Endothelial cell of umbilical vein (primary cell): ENCODE measurements at regions not wholly inside any gene's neighbourhood (a gene's known extent, or its start where the extent isn't known, plus 50 kb on each side); places are given as distances from the start of the nearest gene placed in this dataset.

ENCODE experiments used
- CTCF ChIP-seq, 2 donors: IDR thresholded peaks; 1 replicate in 1 of 2; 2 replicates in 1 of 2; pipeline ENCODE4 v1.5.1; 2011; ENCODE audit warnings: low read length in 2 of 2, mild to moderate bottlenecking in 2 of 2, moderate library complexity in 2 of 2, control low read depth in 1 of 2, inconsistent platforms in 1 of 2, low read depth in 1 of 2; ENCODE audit not compliant: insufficient read depth in 1 of 2; ENCODE audit errors: extremely low read depth in 1 of 2
- POLR2AphosphoS5 ChIP-seq: IDR thresholded peaks from 2 replicates; pipeline ENCODE4 v1.6.1; 2012; ENCODE audit warnings: low read depth, mild to moderate bottlenecking, control low read depth, low read length, moderate library complexity; ENCODE audit not compliant: insufficient read depth

GRCh38 chr1:29698626-29699025 lies 462.3 kb downstream of the PTPRU start:
- TF ChIP-seq POLR2AphosphoS5 (no peak), CTCF (IDR thresholded peaks at IDR 0.05; ENCODE audit: extremely low read depth in 1 of 2, insufficient read depth in 1 of 2, low read depth in 1 of 2, low read length in 2 of 2) (no peak)
